ENCODE measurements at regions not wholly inside any gene's neighbourhood (a gene's known extent, or its start where the extent isn't known, plus 50 kb on each side); places are given as distances from the start of the nearest gene placed in this dataset.

DNA sequence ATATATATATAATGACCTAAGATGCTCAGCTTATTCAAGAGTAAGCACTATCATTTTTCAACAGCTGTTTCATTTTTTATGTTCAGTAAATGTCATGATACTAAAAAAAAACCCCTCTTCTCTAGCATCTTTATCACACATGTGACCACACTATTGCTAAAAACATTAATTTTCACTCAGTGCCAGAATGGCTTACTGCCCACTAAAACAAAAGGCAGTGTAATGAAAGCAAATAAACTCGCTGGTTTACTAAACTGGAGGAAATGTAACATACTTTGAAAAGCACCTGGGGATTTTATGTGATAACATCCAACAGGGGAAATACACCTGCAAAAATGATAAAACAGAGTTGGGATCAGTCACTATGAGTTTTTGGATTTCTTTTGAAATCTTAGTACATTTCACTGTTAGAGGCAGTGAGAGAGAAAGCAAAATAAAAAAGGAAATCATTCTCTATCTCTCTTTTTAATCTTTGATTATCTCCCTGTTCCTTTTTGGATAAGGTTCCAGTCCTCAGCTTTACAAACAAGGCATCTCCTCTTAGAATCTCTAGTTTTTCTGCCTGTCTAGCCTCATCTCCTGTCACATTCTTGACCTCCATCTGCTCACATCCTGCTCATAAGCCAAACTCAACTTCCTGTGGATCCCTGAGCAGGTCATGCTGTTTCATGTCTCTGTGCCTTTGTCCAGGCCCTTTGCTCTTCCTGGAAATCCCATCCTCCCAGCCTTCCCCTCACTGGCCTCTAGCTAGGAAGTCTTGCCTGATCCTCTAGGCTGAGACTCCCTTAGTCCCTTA is 338.0 kb downstream of the MAN2A1 start:
- H3K4me3 ChIP-seq (ENCODE audit: low read depth, low read length) = no peak overlapping the region
- DNase-seq (ENCODE audit: low read depth) = peak; percentile 23
- TF ChIP-seq, protein P1, sequence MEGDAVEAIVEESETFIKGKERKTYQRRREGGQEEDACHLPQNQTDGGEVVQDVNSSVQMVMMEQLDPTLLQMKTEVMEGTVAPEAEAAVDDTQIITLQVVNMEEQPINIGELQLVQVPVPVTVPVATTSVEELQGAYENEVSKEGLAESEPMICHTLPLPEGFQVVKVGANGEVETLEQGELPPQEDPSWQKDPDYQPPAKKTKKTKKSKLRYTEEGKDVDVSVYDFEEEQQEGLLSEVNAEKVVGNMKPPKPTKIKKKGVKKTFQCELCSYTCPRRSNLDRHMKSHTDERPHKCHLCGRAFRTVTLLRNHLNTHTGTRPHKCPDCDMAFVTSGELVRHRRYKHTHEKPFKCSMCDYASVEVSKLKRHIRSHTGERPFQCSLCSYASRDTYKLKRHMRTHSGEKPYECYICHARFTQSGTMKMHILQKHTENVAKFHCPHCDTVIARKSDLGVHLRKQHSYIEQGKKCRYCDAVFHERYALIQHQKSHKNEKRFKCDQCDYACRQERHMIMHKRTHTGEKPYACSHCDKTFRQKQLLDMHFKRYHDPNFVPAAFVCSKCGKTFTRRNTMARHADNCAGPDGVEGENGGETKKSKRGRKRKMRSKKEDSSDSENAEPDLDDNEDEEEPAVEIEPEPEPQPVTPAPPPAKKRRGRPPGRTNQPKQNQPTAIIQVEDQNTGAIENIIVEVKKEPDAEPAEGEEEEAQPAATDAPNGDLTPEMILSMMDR (IDR thresholded peaks at IDR 0.05; ENCODE audit: insufficient read depth, low read depth, low read length) = no peak

DNA sequence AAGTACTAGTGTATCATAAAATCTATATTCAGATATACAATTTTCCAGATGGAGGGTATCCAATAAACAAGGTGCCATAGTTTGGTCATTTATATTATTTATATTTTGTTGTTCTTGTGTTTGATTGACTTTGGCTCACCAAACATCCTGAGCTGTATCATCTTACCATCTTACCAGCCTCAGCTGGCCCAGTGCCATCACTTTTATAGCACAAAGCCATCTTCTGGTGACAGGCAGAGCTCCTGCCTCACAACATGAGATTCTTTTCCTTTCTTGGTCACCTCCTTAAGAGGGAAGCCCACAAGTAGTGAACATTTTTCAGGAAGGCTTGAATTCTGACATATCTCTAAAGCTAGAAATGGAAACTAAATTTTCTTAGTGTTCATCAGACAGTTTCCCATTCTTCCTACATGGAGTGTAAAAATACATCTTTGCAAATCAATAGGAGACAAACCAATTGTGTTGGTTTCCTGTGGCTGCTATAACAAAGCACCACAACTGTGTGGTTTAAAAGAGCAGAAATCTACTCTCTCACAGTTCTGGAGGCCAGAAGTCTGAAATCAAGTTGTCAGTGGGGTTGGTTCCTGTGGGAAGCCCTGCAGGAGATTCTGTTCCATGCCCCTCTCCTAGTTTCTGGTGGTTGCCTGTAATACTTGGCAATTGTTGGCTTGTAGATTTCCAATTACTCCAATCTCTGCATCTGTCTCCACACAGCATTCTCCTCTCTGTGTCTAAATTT is 341.8 kb downstream of the MAN2A1 start:
- DNase-seq (ENCODE audit: low read depth) = no peak
- H3K4me3 ChIP-seq (ENCODE audit: low read depth, low read length) = no peak overlapping the region
- TF ChIP-seq, protein P1 (IDR thresholded peaks at IDR 0.05; ENCODE audit: insufficient read depth, low read depth, low read length) = no peak

- TF ChIP-seq, protein P1 (IDR thresholded peaks at IDR 0.05; ENCODE audit: insufficient read depth, low read depth, low read length) = no peak
- no peak overlapping the region for H3K4me3 ChIP-seq (ENCODE audit: low read depth, low read length)
- no peak for DNase-seq (ENCODE audit: low read depth)
These were observed 342.6 kb downstream of the MAN2A1 start for GRCh38 chr5:110032376-110032775.

GRCh38 chr5:110034056-110034600 is 344.4 kb downstream of the MAN2A1 start:
- TF ChIP-seq, protein P1 (IDR thresholded peaks at IDR 0.05; ENCODE audit: insufficient read depth, low read depth, low read length) = no peak
- no peak for DNase-seq (ENCODE audit: low read depth)
- H3K4me3 ChIP-seq (ENCODE audit: low read depth, low read length) = no peak overlapping the region

- TF ChIP-seq, protein P1 (IDR thresholded peaks at IDR 0.05; ENCODE audit: insufficient read depth, low read depth, low read length) = no peak
- H3K4me3 ChIP-seq (ENCODE audit: low read depth, low read length) = no peak overlapping the region
- DNase-seq (ENCODE audit: low read depth) = no peak
These were observed 348.7 kb downstream of the MAN2A1 start for GRCh38 chr5:110038297-110038997.

- H3K4me3 ChIP-seq (ENCODE audit: low read depth, low read length) = no peak overlapping the region
- TF ChIP-seq, protein P1 (IDR thresholded peaks at IDR 0.05; ENCODE audit: insufficient read depth, low read depth, low read length) = peak; percentile 43
- DNase-seq (ENCODE audit: low read depth) = no peak
These were observed 350.5 kb downstream of the MAN2A1 start for GRCh38 chr5:110040178-110040577.

Data from fibroblast of villous mesenchyme (primary cell).